ENCODE measurements at regions not wholly inside any gene's neighbourhood (a gene's known extent, or its start where the extent isn't known, plus 50 kb on each side); places are given as distances from the start of the nearest gene placed in this dataset.

- TF ChIP-seq CTCF (conservative IDR thresholded peaks at IDR 0.05; ENCODE audit: low read depth, low read length) (no peak), EZH2 (IDR thresholded peaks at IDR 0.05; ENCODE audit: low read length, unreplicated experiment) (no peak)
These were observed 506.7 kb downstream of the BCOR start for GRCh38 chrX:39591099-39591498.
